GM18873 (cell line): ENCODE measurements at regions not wholly inside any gene's neighbourhood (a gene's known extent, or its start where the extent isn't known, plus 50 kb on each side); places are given as distances from the start of the nearest gene placed in this dataset.

Source experiments
- ATAC-seq: cut with Tn5 transposase; IDR thresholded peaks from one replicate; pipeline ENCODE4 v1.9.1; 2021; ENCODE audit warnings: mild to moderate bottlenecking, moderate library complexity, moderate number of reproducible peaks; ENCODE audit not compliant: unreplicated experiment, low FRiP score

- ATAC-seq: no peak
Measured at GRCh38 chr6:147621263-147621662, 112.8 kb downstream of the SAMD5 start.

GRCh38 chr6:147621961-147622360, 113.5 kb downstream of the SAMD5 start:
- no peak for ATAC-seq

- ATAC-seq: no peak
Measured at GRCh38 chr6:147624946-147625515, 116.5 kb downstream of the SAMD5 start.

GRCh38 chr6:147625946-147626345, 117.5 kb downstream of the SAMD5 start:
- ATAC-seq: no peak

GRCh38 chr6:147627411-147627810, 118.9 kb downstream of the SAMD5 start:
- no peak for ATAC-seq

- ATAC-seq: no peak
Measured at GRCh38 chr6:147633191-147633590, 124.7 kb downstream of the SAMD5 start.

GRCh38 chr6:147637620-147638195, 129.2 kb downstream of the SAMD5 start:
- no peak for ATAC-seq

GRCh38 chr6:147639279-147639678, 130.8 kb downstream of the SAMD5 start:
- no peak for ATAC-seq

- ATAC-seq: no peak
Measured at GRCh38 chr6:147640606-147641005, 132.1 kb downstream of the SAMD5 start.

GRCh38 chr6:147641511-147641910, 133.0 kb downstream of the SAMD5 start:
- ATAC-seq: no peak

- ATAC-seq: no peak
Measured at GRCh38 chr6:147642458-147642857, 134.0 kb downstream of the SAMD5 start.

- no peak for ATAC-seq
Measured at GRCh38 chr6:147643341-147644200, 135.1 kb downstream of the SAMD5 start.

GRCh38 chr6:147648916-147649315, 140.4 kb downstream of the SAMD5 start:
- ATAC-seq: no peak

GRCh38 chr6:147651249-147652063, 143.0 kb downstream of the SAMD5 start:
- ATAC-seq: no peak

GRCh38 chr6:147653631-147654030, 145.1 kb downstream of the SAMD5 start:
- ATAC-seq: no peak

GRCh38 chr6:147654103-147654845, 145.8 kb downstream of the SAMD5 start:
- ATAC-seq: no peak

GRCh38 chr6:147660334-147661311, 152.1 kb downstream of the SAMD5 start:
- ATAC-seq: no peak

- ATAC-seq: no peak
Measured at GRCh38 chr6:147662646-147663045, 154.2 kb downstream of the SAMD5 start.

GRCh38 chr6:147664092-147664491, 155.6 kb downstream of the SAMD5 start:
- no peak for ATAC-seq
